Endothelial cell of umbilical vein (primary cell): ENCODE measurements at regions not wholly inside any gene's neighbourhood (a gene's known extent, or its start where the extent isn't known, plus 50 kb on each side); places are given as distances from the start of the nearest gene placed in this dataset.

Experiments
- BruUV-seq: library from RNA; stranded (reverse); fragments of 400-500 nt; replicated peaks from 2 replicates; lab custom pipeline; 2021; lab: Mats Ljungman, UMichigan
- CTCF ChIA-PET: fragments of 300-600, 350-600 bp; sonication (Branson Sonifier 250); formaldehyde crosslinking; loops from one replicate; lab custom pipeline; 2021; ENCODE audit warnings: antibody characterized with exemption, inconsistent platforms; lab: Charles Lee
- POLR2A ChIA-PET: fragments of 300-600, 350-600 bp; sonication (Branson Sonifier 250); formaldehyde crosslinking; loops from one replicate; lab custom pipeline; 2021; ENCODE audit warnings: antibody characterized with exemption, inconsistent platforms; lab: Charles Lee
- DNase-seq: peaks from one replicate; pipeline ENCODE4 v3.0.0-alpha.2; 2011; ENCODE audit warnings: low read depth, low spot score
- FAIRE-seq: peaks from 2 replicates; lab custom pipeline; 2011; peaks lifted over from hg19 to GRCh38; lab: Jason Lieb, UNC
- H2AFZ ChIP-seq: 2 replicates; pipeline ENCODE4 v1.6.0; 2012; ENCODE audit warnings: low read depth, low read length, control low read depth, inconsistent platforms
- H3K27ac ChIP-seq: 2 replicates; pipeline ENCODE4 v1.5.1; 2011; ENCODE audit warnings: low read depth, mild to moderate bottlenecking, control low read depth, low read length, moderate library complexity; ENCODE audit not compliant: insufficient read depth
- H3K27me3 ChIP-seq, 2 experiments: 2 replicates each; pipeline versions ENCODE4 v1.6.0 to v1.6.1; 2011; ENCODE audit warnings: low read length in 2 of 2, mixed read lengths in 1 of 2; ENCODE audit not compliant: control insufficient read depth in 2 of 2, insufficient read depth in 2 of 2
- H3K36me3 ChIP-seq, 2 experiments: 2 replicates in 1 of 2; 3 replicates in 1 of 2; pipeline ENCODE4 v1.5.1; 2011; ENCODE audit warnings: low read length in 2 of 2, mild to moderate bottlenecking in 1 of 2, moderate library complexity in 1 of 2; ENCODE audit not compliant: control insufficient read depth in 2 of 2, insufficient read depth in 2 of 2; ENCODE audit errors: extremely low read depth in 1 of 2
- H3K4me1 ChIP-seq: 3 replicates; pipeline ENCODE4 v1.5.1; 2011; ENCODE audit warnings: mild to moderate bottlenecking, low read length; ENCODE audit not compliant: control insufficient read depth, insufficient read depth; ENCODE audit errors: extremely low read depth
- H3K4me2 ChIP-seq: 2 replicates; pipeline ENCODE4 v1.6.1; 2011; ENCODE audit warnings: low read length, control low read depth, mixed read lengths; ENCODE audit not compliant: insufficient read depth
- H3K4me3 ChIP-seq, 3 experiments: fragments of 200-600 bp in 1 of 3; sonication (generic), shearing (Covaris generic) in 1 of 3; replicated peaks in 1 of 3; 2 replicates each; pipeline ENCODE4 v1.5.1; 2011 to 2016; ENCODE audit warnings: control low read depth in 3 of 3, low read length in 3 of 3, mild to moderate bottlenecking in 2 of 3, inconsistent platforms in 1 of 3, low read depth in 1 of 3, moderate library complexity in 1 of 3; ENCODE audit not compliant: insufficient read depth in 1 of 3
- H3K79me2 ChIP-seq: 2 replicates; pipeline ENCODE4 v1.6.0; 2012; ENCODE audit warnings: low read length, inconsistent platforms; ENCODE audit not compliant: control insufficient read depth, insufficient read depth
- H3K9ac ChIP-seq: replicated peaks from 2 replicates; pipeline ENCODE3; 2011; ENCODE audit warnings: low read length, control low read depth; ENCODE audit not compliant: insufficient read depth; ENCODE audit errors: extremely low read depth
- H3K9me1 ChIP-seq: replicated peaks from 3 replicates; pipeline ENCODE4 v1.6.0; 2011; ENCODE audit warnings: mild to moderate bottlenecking, low read length; ENCODE audit not compliant: control insufficient read depth, insufficient read depth; ENCODE audit errors: extremely low read depth
- H3K9me3 ChIP-seq: replicated peaks from 2 replicates; pipeline ENCODE4 v1.5.1; 2012; ENCODE audit warnings: low read length, inconsistent platforms; ENCODE audit not compliant: control insufficient read depth, insufficient read depth
- H4K20me1 ChIP-seq: replicated peaks from 2 replicates; pipeline ENCODE3; 2011; ENCODE audit warnings: mild to moderate bottlenecking, low read length; ENCODE audit not compliant: control insufficient read depth, insufficient read depth; ENCODE audit errors: extremely low read depth
- MYC ChIP-seq: IDR thresholded peaks from one replicate; pipeline ENCODE4 v1.6.1; 2011; ENCODE audit warnings: mild to moderate bottlenecking, low read depth, low read length
- POLR2AphosphoS5 ChIP-seq: IDR thresholded peaks from 2 replicates; pipeline ENCODE4 v1.6.1; 2012; ENCODE audit warnings: low read depth, mild to moderate bottlenecking, control low read depth, low read length, moderate library complexity; ENCODE audit not compliant: insufficient read depth
- dilution Hi-C: fragments of 300-500 bp; cut with MboI; formaldehyde crosslinking; loops from one replicate; pipeline ENCODE4 v1.15.0; 2019; ENCODE audit warnings: low sequenced_read_pairs; ENCODE audit not compliant: extremely low pct_ligation_motif_present
- intact Hi-C: fragments of 100-400 bp; cut with micrococcal nuclease; formaldehyde crosslinking; loops from one replicate; pipeline ENCODE4 v1.10.0; 2022
- TF ChIP-seq, protein P1 (sequence below), 2 donors: IDR thresholded peaks; 1 replicate in 1 of 2; 2 replicates in 1 of 2; pipeline ENCODE4 v1.5.1; 2011; ENCODE audit warnings: low read length in 2 of 2, mild to moderate bottlenecking in 2 of 2, moderate library complexity in 2 of 2, control low read depth in 1 of 2, inconsistent platforms in 1 of 2, low read depth in 1 of 2; ENCODE audit not compliant: insufficient read depth in 1 of 2; ENCODE audit errors: extremely low read depth in 1 of 2

DNA sequence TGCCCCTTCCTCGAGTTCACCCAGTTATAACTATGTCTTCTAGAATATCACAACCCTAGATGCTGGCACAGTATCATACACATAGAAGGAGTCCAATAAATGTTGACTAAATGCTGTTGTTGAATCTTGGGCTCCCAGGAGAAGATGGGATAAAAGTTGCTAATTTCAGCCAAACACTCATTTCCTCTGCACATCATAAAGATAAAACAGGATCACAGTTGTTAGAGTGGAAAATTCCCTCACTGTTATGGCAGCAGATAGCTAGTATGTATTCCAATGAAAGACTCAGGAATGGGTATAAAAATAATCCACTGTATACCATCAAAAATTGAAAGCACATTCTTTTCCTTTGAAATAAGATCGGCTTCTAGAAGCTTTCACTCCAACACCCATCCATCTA, 294.9 kb upstream of the TSHZ2 start:
- dilution Hi-C loops = no loop called here
- Histone ChIP-seq H3K27ac (no peak overlapping the region), H3K4me2 (no peak overlapping the region), H2AFZ (no peak overlapping the region), H3K9me1 (no peaks in the 10 kb centered on the region), H3K4me3 (no peak overlapping the region), H4K20me1 (no peaks in the 10 kb centered on the region), H3K79me2 (no peaks in the 10 kb centered on the region), H3K27me3 (no peaks in the 10 kb centered on the region), H3K4me1 (no peaks in the 10 kb centered on the region), H3K9me3 (peaks cover 2% of the 10 kb centered on the region), H3K36me3 (no peaks in the 10 kb centered on the region), H3K9ac (no peak overlapping the region)
- FAIRE-seq = no peak
- BruUV-seq = no TSS peak
- no peak for DNase-seq
- CTCF ChIA-PET = no interaction called here
- no peak for TF ChIP-seq POLR2AphosphoS5
- POLR2A ChIA-PET = no interaction called here
- intact Hi-C loops = no loop called here

DNA sequence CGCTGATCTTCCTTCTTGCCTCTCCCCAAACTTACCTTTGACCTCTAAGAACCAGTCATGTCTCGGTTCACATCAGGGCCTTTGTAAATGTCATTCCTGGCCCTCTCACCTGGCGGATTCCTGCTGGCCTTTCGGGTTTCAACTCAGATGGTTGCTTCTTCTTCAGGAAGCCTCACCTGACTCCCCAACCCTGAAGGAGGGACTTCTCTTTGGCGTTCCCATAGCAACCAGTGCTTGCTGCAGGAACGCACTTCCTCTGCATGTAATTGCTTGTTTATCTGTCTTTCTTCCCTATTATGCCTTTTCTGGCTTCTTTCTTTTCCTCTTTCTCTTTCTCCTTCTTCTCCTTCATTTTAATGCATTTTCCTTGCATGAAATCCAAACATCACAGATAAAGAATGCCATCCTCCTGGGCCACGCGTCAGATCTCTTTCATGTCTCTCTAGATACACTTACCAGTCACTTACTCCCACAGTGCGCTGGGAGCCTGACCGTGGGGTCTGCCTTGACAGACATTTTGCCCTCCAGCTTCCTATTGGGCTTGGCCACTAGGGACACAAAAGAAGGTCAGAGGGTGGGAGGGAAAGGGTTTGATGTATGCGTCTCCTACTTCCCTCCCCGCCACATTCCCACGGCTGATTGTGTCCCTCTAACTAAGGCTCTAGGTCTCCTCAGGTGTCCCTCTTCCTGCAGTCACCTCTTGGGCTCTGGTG, 295.7 kb upstream of the TSHZ2 start:
- no peaks in the 10 kb centered on the region for H3K27me3 ChIP-seq
- ChIA-PET CTCF (no interaction called here), POLR2A (no interaction called here)
- dilution Hi-C loops = no loop called here
- TF ChIP-seq, protein P1, sequence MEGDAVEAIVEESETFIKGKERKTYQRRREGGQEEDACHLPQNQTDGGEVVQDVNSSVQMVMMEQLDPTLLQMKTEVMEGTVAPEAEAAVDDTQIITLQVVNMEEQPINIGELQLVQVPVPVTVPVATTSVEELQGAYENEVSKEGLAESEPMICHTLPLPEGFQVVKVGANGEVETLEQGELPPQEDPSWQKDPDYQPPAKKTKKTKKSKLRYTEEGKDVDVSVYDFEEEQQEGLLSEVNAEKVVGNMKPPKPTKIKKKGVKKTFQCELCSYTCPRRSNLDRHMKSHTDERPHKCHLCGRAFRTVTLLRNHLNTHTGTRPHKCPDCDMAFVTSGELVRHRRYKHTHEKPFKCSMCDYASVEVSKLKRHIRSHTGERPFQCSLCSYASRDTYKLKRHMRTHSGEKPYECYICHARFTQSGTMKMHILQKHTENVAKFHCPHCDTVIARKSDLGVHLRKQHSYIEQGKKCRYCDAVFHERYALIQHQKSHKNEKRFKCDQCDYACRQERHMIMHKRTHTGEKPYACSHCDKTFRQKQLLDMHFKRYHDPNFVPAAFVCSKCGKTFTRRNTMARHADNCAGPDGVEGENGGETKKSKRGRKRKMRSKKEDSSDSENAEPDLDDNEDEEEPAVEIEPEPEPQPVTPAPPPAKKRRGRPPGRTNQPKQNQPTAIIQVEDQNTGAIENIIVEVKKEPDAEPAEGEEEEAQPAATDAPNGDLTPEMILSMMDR (IDR thresholded peaks at IDR 0.05; ENCODE audit: extremely low read depth in 1 of 2, insufficient read depth in 1 of 2, low read depth in 1 of 2, low read length in 2 of 2) = no peak
- no peak for TF ChIP-seq MYC
- no peaks in the 10 kb centered on the region for H3K36me3 ChIP-seq
- H2AFZ ChIP-seq = no peak overlapping the region
- H3K4me1 ChIP-seq = no peaks in the 10 kb centered on the region
- no peak for DNase-seq
- no peaks in the 10 kb centered on the region for H3K9me1 ChIP-seq
- H3K4me3 ChIP-seq = no peak overlapping the region
- H3K4me2 ChIP-seq = no peak overlapping the region
- BruUV-seq = no TSS peak
- H4K20me1 ChIP-seq = no peaks in the 10 kb centered on the region
- H3K9me3 ChIP-seq = peaks cover 2% of the 10 kb centered on the region
- H3K27ac ChIP-seq = no peak overlapping the region
- intact Hi-C loops = no loop called here
- H3K9ac ChIP-seq = no peak overlapping the region
- no peaks in the 10 kb centered on the region for H3K79me2 ChIP-seq
- FAIRE-seq = no peak
